Mucosa of descending colon (tissue), 3 donors: ENCODE measurements at regions not wholly inside any gene's neighbourhood (a gene's known extent, or its start where the extent isn't known, plus 50 kb on each side); places are given as distances from the start of the nearest gene placed in this dataset.

ENCODE experiments used
- ATAC-seq: fragments of 200-7000 bp; cut with Tn5 transposase; one replicate; pipeline ENCODE4 v1.9.1; 2020; ENCODE audit warnings: mild to moderate bottlenecking, moderate library complexity
- DNase-seq, 3 donors: peaks; one replicate each; pipeline ENCODE4 v3.0.0-alpha.2; 2020
- H3K36me3 ChIP-seq: fragments of 200-600 bp; one replicate; pipeline ENCODE4 v1.8.0; 2021; ENCODE audit warnings: low read depth, mild to moderate bottlenecking
- H3K4me1 ChIP-seq: fragments of 200-600 bp; one replicate; pipeline ENCODE4 v1.8.0; 2021; ENCODE audit warnings: low read depth, mild to moderate bottlenecking
- H3K4me3 ChIP-seq: fragments of 200-600 bp; one replicate; pipeline ENCODE4 v1.8.0; 2021; ENCODE audit warnings: mild to moderate bottlenecking
- H3K9me3 ChIP-seq: fragments of 200-600 bp; one replicate; pipeline ENCODE4 v1.8.0; 2021; ENCODE audit warnings: mild to moderate bottlenecking
- intact Hi-C, 2 donors: fragments of 100-400 bp; cut with DNase I in 1 of 2; cut with micrococcal nuclease in 1 of 2; formaldehyde crosslinking; loops; one replicate each; pipeline versions ENCODE4 v1.11.0 to v1.11.1; 2022; cut with DNase I, micrococcal nuclease
- TF ChIP-seq, protein P1 (sequence below): fragments of 200-600 bp; IDR thresholded peaks from one replicate; pipeline ENCODE4 v1.8.0; 2022; ENCODE audit warnings: antibody characterized with exemption, mild to moderate bottlenecking
- donor health status: DM: no; HTN: no; CAD: no; lungs with moderate emphysema.
- donor health status: DM: no; HTN: no; CAD: no.
- donor health status: DM: no; HTN: yes; CAD: no.

GRCh38 chr5:118675247-118675646, 313.1 kb downstream of the DTWD2 start:
- intact Hi-C loops = no loop called here
- H3K4me3 ChIP-seq = no peak overlapping the region
- DNase-seq (no peak), ATAC-seq (no peak)
- H3K4me1 ChIP-seq = no peaks in the 10 kb centered on the region
- H3K9me3 ChIP-seq = peaks cover 5% of the 10 kb centered on the region
- H3K36me3 ChIP-seq = no peaks in the 10 kb centered on the region
- TF ChIP-seq, protein P1, sequence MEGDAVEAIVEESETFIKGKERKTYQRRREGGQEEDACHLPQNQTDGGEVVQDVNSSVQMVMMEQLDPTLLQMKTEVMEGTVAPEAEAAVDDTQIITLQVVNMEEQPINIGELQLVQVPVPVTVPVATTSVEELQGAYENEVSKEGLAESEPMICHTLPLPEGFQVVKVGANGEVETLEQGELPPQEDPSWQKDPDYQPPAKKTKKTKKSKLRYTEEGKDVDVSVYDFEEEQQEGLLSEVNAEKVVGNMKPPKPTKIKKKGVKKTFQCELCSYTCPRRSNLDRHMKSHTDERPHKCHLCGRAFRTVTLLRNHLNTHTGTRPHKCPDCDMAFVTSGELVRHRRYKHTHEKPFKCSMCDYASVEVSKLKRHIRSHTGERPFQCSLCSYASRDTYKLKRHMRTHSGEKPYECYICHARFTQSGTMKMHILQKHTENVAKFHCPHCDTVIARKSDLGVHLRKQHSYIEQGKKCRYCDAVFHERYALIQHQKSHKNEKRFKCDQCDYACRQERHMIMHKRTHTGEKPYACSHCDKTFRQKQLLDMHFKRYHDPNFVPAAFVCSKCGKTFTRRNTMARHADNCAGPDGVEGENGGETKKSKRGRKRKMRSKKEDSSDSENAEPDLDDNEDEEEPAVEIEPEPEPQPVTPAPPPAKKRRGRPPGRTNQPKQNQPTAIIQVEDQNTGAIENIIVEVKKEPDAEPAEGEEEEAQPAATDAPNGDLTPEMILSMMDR = no peak

DNA sequence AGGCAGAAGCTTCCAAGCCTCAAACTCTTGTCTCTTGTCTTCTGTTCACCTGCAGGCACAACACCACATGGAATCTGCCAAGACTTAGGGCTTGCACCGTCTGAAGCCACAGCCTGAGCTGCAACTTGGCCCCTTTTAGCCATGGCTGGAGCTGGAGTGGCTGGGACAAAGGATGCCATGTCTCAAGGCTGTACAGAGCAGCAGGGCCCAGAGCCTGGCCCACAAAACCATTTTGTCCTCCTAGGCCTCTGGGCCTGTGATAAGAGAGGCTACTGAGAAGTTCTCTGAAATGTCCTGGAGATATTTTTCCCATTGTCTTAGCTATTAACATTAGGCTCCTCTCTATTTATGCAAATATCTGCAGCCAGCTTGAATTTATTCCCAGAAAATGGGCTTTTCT, 330.8 kb downstream of the DTWD2 start:
- DNase-seq (no peak), ATAC-seq (no peak)
- H3K9me3 ChIP-seq = peaks cover 16% of the 10 kb centered on the region
- intact Hi-C loops = no loop called here
- TF ChIP-seq, protein P1 = no peak
- no peaks in the 10 kb centered on the region for H3K36me3 ChIP-seq
- no peak overlapping the region for H3K4me3 ChIP-seq
- no peaks in the 10 kb centered on the region for H3K4me1 ChIP-seq

GRCh38 chr5:118653872-118654271, 334.5 kb downstream of the DTWD2 start:
- ATAC-seq (no peak), DNase-seq (no peak)
- intact Hi-C loops = no loop called here
- no peak overlapping the region for H3K4me3 ChIP-seq
- H3K4me1 ChIP-seq = no peaks in the 10 kb centered on the region
- TF ChIP-seq, protein P1 = no peak
- H3K36me3 ChIP-seq = no peaks in the 10 kb centered on the region
- H3K9me3 ChIP-seq = peaks cover 16% of the 10 kb centered on the region

DNA sequence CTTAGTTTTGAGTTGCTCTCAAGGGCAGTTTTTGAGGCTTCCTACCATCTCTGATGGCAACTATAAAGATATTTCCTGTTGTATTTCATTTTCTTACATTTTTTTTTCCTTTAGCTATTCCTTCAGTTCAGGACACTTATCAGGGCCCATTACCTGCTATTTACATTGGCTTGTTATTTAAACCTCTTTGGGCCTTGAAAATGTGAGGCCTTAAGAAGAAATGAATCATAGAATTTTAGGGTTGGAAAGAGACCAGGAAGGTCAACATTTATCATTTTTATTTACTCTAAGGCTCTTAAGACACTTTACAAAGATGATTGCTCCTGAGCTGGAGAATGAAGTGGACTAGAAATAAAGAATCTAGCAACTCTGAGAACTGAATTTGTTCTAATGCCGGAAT, 335.2 kb downstream of the DTWD2 start:
- Histone ChIP-seq H3K4me1 (no peaks in the 10 kb centered on the region), H3K4me3 (no peak overlapping the region), H3K9me3 (peaks cover 13% of the 10 kb centered on the region), H3K36me3 (no peaks in the 10 kb centered on the region)
- intact Hi-C loops = no loop called here
- ATAC-seq = no peak
- TF ChIP-seq, protein P1 = no peak
- no peak for DNase-seq

- intact Hi-C loops = no loop called here
- ATAC-seq = no peak
Observed at GRCh38 chr5:118651002-118651401, 337.3 kb downstream of the DTWD2 start.

More at GRCh38 chr5:118651002-118651401, 337.3 kb downstream of the DTWD2 start:
- Histone ChIP-seq H3K4me3 (no peak overlapping the region), H3K36me3 (no peaks in the 10 kb centered on the region), H3K4me1 (no peaks in the 10 kb centered on the region), H3K9me3 (no peaks in the 10 kb centered on the region)
- TF ChIP-seq, protein P1 = no peak
- no peak for DNase-seq
